HepG2 (cell line): ENCODE measurements at regions not wholly inside any gene's neighbourhood (a gene's known extent, or its start where the extent isn't known, plus 50 kb on each side); places are given as distances from the start of the nearest gene placed in this dataset.

Experiments used
- ATAC-seq: fragments of 200-7000 bp; cut with Tn5 transposase; 3 replicates; pipeline ENCODE4 v1.9.1; 2020; ENCODE audit warnings: mild to moderate bottlenecking, moderate library complexity
- BruUV-seq: library from RNA; stranded (reverse); fragments of 400-500 nt; replicated peaks from 2 replicates; lab custom pipeline; 2021; lab: Mats Ljungman, UMichigan
- CTCF ChIA-PET: fragments of 300-600 bp; formaldehyde crosslinking; extraction: SDS; loops from one replicate; lab custom pipeline; 2021; ENCODE audit warnings: low total read pairs, inconsistent platforms, low intra/inter-chr PET ratio; lab: Yijun Ruan, JAX
- POLR2A ChIA-PET: fragments of 350-600 bp; sonication (Branson Sonifier 250); formaldehyde crosslinking; loops from one replicate; lab custom pipeline; 2020; ENCODE audit warnings: antibody characterized with exemption, inconsistent platforms; lab: Yijun Ruan, JAX
- DNase-seq: peaks from one replicate; pipeline ENCODE4 v3.0.0-alpha.2; 2015; ENCODE audit warnings: low spot score
- FAIRE-seq: peaks from 3 replicates; lab custom pipeline; 2011; peaks lifted over from hg19 to GRCh38; lab: Jason Lieb, UNC
- H2AFZ ChIP-seq: one replicate; pipeline ENCODE4 v1.6.1; 2011; ENCODE audit warnings: low read length, inconsistent platforms
- H3K27ac ChIP-seq: fragments of 300-600 bp; 3 replicates; pipeline ENCODE4 v1.8.0; 2011; ENCODE audit warnings: mixed run types, mild to moderate bottlenecking, mixed read lengths, low read length, inconsistent platforms; ENCODE audit not compliant: insufficient read depth; ENCODE audit errors: extremely low read length
- H3K27me3 ChIP-seq, 2 experiments: fragments of 200-600 bp in 1 of 2; 2 replicates in 1 of 2; 3 replicates in 1 of 2; pipeline versions ENCODE4 v1.6.0 to v1.8.0; 2011; ENCODE audit warnings: low read length in 2 of 2, mild to moderate bottlenecking in 2 of 2, moderate library complexity in 2 of 2, inconsistent platforms in 1 of 2; ENCODE audit not compliant: insufficient read depth in 2 of 2, control insufficient read depth in 1 of 2
- H3K36me3 ChIP-seq, 2 experiments: fragments of 200-600 bp in 1 of 2; replicated peaks in 1 of 2; 2 replicates in 1 of 2; 3 replicates in 1 of 2; pipeline versions ENCODE4 v1.5.1 to v1.8.0; 2011; ENCODE audit warnings: low read length in 2 of 2, inconsistent platforms in 1 of 2; ENCODE audit not compliant: insufficient read depth in 2 of 2, control insufficient read depth in 1 of 2
- H3K4me1 ChIP-seq: 2 replicates; pipeline ENCODE4 v1.5.1; 2012; ENCODE audit warnings: low read length, inconsistent platforms; ENCODE audit not compliant: insufficient read depth
- H3K4me2 ChIP-seq: 2 replicates; pipeline ENCODE4 v1.6.0; 2011; ENCODE audit warnings: low read depth, low read length, inconsistent platforms
- H3K4me3 ChIP-seq, 3 experiments: fragments of 200-600 bp in 1 of 3; sonication (generic), shearing (Covaris generic) in 1 of 3; replicated peaks in 1 of 3; 2 replicates each; pipeline ENCODE4 v1.5.1; 2011 to 2016; ENCODE audit warnings: low read length in 3 of 3, inconsistent platforms in 2 of 3, low read depth in 2 of 3, mild to moderate bottlenecking in 2 of 3, control low read depth in 1 of 3, mixed read lengths in 1 of 3; ENCODE audit not compliant: insufficient read depth in 1 of 3
- H3K79me2 ChIP-seq: one replicate; pipeline ENCODE4 v1.6.1; 2011; ENCODE audit warnings: low read length, inconsistent platforms; ENCODE audit not compliant: insufficient read depth
- H3K9ac ChIP-seq: 2 replicates; pipeline ENCODE4 v1.6.0; 2011; ENCODE audit warnings: mild to moderate bottlenecking, low read depth, low read length, inconsistent platforms; ENCODE audit not compliant: insufficient read depth
- H3K9me3 ChIP-seq: 2 replicates; pipeline ENCODE4 v1.5.1; 2012; ENCODE audit warnings: mild to moderate bottlenecking, low read length
- H4K20me1 ChIP-seq: 2 replicates; pipeline ENCODE4 v1.6.0; 2011; ENCODE audit warnings: inconsistent platforms, mild to moderate bottlenecking, low read length, moderate library complexity; ENCODE audit not compliant: insufficient read depth
- ATF4 ChIP-seq, 2 experiments: fragments of 450-650 bp in 1 of 2; sonication (generic) in 1 of 2; formaldehyde crosslinking; IDR thresholded peaks; 2 replicates each; pipeline versions ENCODE4 v1.5.0 to v1.8.0; 2020 to 2022; ENCODE audit warnings: mild to moderate bottlenecking in 1 of 2, missing genetic modification reagents in 1 of 2
- BCLAF1 ChIP-seq: fragments of 450-650 bp; IDR thresholded peaks from 2 replicates; pipeline ENCODE4 v1.6.1; 2017; ENCODE audit warnings: mild to moderate bottlenecking
- CBX2 ChIP-seq, 2 experiments: fragments of 200-600 bp in 1 of 2; sonication (generic); formaldehyde crosslinking in 1 of 2; IDR thresholded peaks; 2 replicates each; pipeline versions ENCODE4 v1.7.0 to v1.8.1; 2018 to 2022; ENCODE audit warnings: low read depth in 2 of 2, low read length in 1 of 2, mild to moderate bottlenecking in 1 of 2, missing genetic modification reagents in 1 of 2
- CCDC6 ChIP-seq: sonication (generic); formaldehyde crosslinking; IDR thresholded peaks from 2 replicates; pipeline ENCODE4 v1.8.1; 2022; ENCODE audit warnings: mild to moderate bottlenecking, missing genetic modification reagents, moderate library complexity
- CEBPB ChIP-seq: IDR thresholded peaks from 2 replicates; pipeline ENCODE4 v1.6.1; 2011; ENCODE audit warnings: low read depth, low read length, improper control_type of control experiment, borderline replicate concordance
- CTCF ChIP-seq: sonication (generic); formaldehyde crosslinking; IDR thresholded peaks from 2 replicates; pipeline ENCODE4 v1.5.0; 2020; ENCODE audit warnings: mild to moderate bottlenecking, missing genetic modification reagents, moderate library complexity
- HHEX ChIP-seq: IDR thresholded peaks from 2 replicates; pipeline ENCODE4 v1.6.1; 2016; ENCODE audit warnings: control low read depth
- NKX3-1 ChIP-seq: sonication (generic); formaldehyde crosslinking; IDR thresholded peaks from 2 replicates; pipeline ENCODE4 v1.5.0; 2020; ENCODE audit warnings: missing genetic modification reagents
- RAD21 ChIP-seq: fragments of 450-650 bp; formaldehyde crosslinking; IDR thresholded peaks from 2 replicates; pipeline ENCODE4 v1.5.0; 2020; ENCODE audit warnings: mild to moderate bottlenecking
- TRIM24 ChIP-seq: sonication (generic); formaldehyde crosslinking; IDR thresholded peaks from 2 replicates; pipeline ENCODE4 v1.8.0; 2022; ENCODE audit warnings: mild to moderate bottlenecking, missing genetic modification reagents
- ZFP91 ChIP-seq: sonication (generic); formaldehyde crosslinking; IDR thresholded peaks from 2 replicates; pipeline ENCODE4 v1.9.0; 2022; ENCODE audit warnings: missing genetic modification reagents, mild to moderate bottlenecking, borderline replicate concordance
- ZNF382 ChIP-seq: sonication (generic); formaldehyde crosslinking; IDR thresholded peaks from 2 replicates; pipeline ENCODE4 v1.5.0; 2020; ENCODE audit warnings: missing genetic modification reagents, mild to moderate bottlenecking, borderline replicate concordance
- ZNF569 ChIP-seq: sonication (generic); formaldehyde crosslinking; IDR thresholded peaks from 2 replicates; pipeline ENCODE4 v1.5.0; 2020; ENCODE audit warnings: mild to moderate bottlenecking, missing genetic modification reagents, moderate library complexity, borderline replicate concordance
- WGBS: methylation state at CpG from one replicate; pipeline ENCODE4 v1.1.6; 2017; ENCODE audit warnings: low lambda C conversion rate; 5-methylcytosine and 5-hydroxymethylcytosine counted together
- in situ Hi-C: cut with HindIII; loops from 2 replicates; pipeline ENCODE4 v1.10.0; 2017; ENCODE audit warnings: low pct_unique_long_range_greater_than_20kb; ENCODE audit not compliant: extremely low pct_ligation_motif_present
- intact Hi-C: fragments of 100-400 bp; cut with micrococcal nuclease; formaldehyde crosslinking; loops from one replicate; pipeline ENCODE4 v1.10.0; 2022; ENCODE audit not compliant: unreplicated experiment

- peak in 1 of 2 experiments; percentile 54; a peak in 1 of 4 replicates for TF ChIP-seq ATF4 (CRISPR knock-in tag; IDR thresholded peaks at IDR 0.05)
- TF ChIP-seq CCDC6 (CRISPR knock-in tag): no peak
- TF ChIP-seq CTCF (CRISPR knock-in tag): peak; percentile 71
- no peak for TF ChIP-seq HHEX (CRISPR knock-in tag)
- no peak for TF ChIP-seq CBX2 (IDR thresholded peaks at IDR 0.05; ENCODE audit: low read depth, low read length)
- no peak for TF ChIP-seq CBX2 (CRISPR knock-in tag; IDR thresholded peaks at IDR 0.05; ENCODE audit: low read depth)
- TF ChIP-seq RAD21 (CRISPR knock-in tag): 0 out of 2 replicates have a peak, but pooled peaks have one; percentile 12
- no peak for TF ChIP-seq NKX3-1
- peak; percentile 35; the same call in 1 of the 2 replicates for TF ChIP-seq CEBPB
- TF ChIP-seq, all 625 proteins: peak for 6
These were observed 75.2 kb downstream of the DHCR7 start (continued) for GRCh38 chr11:71372693-71373657.

- no TSS peak for BruUV-seq
These were observed 76.5 kb downstream of the DHCR7 start for GRCh38 chr11:71371674-71372069.

More at GRCh38 chr11:71371674-71372069, 76.5 kb downstream of the DHCR7 start:
- DNase-seq (no peak), FAIRE-seq (no peak), ATAC-seq (peak; percentile 56)
- no peak for TF ChIP-seq ZNF382 (CRISPR knock-in tag)
- TF ChIP-seq ZNF569 (CRISPR knock-in tag): no peak
- no peak for TF ChIP-seq TRIM24 (CRISPR knock-in tag)
- TF ChIP-seq ZFP91: no peak
- TF ChIP-seq BCLAF1: no peak
- no peaks in the 10 kb centered on the region for H4K20me1 ChIP-seq
- no peak overlapping the region for H3K27ac ChIP-seq
- no peak overlapping the region for H2AFZ ChIP-seq
- H3K4me3 ChIP-seq: no peak overlapping the region
- in situ Hi-C loops: no loop called here
- H3K36me3 ChIP-seq: no peaks in the 10 kb centered on the region
- H3K27me3 ChIP-seq: peaks cover 11 to 40% of the 10 kb centered on the region in 2 experiments; a peak in 4 of 5 replicates
- H3K9ac ChIP-seq: no peak overlapping the region
- CTCF ChIA-PET: no interaction called here
- intact Hi-C loops: loop anchor here (2.0 to 5.0 kb wide), 2 partner anchors 285 to 554 kb away; no protein-coding TSS in a partner anchor
- H3K9me3 ChIP-seq: no peaks in the 10 kb centered on the region
- no peaks in the 10 kb centered on the region for H3K4me1 ChIP-seq
- no peaks in the 10 kb centered on the region for H3K79me2 ChIP-seq
- no peak overlapping the region for H3K4me2 ChIP-seq
- 35% methylated on average over 2 of the region's 2 CpGs for WGBS
- POLR2A ChIA-PET: no interaction called here
